NCI-H774 (cell line): ENCODE measurements at regions not wholly inside any gene's neighbourhood (a gene's known extent, or its start where the extent isn't known, plus 50 kb on each side); places are given as distances from the start of the nearest gene placed in this dataset.

ENCODE experiments used
- DNase-seq: peaks from one replicate; lab custom pipeline; 2025; lab: John Stamatoyannopoulos, UW

GRCh38 chr5:125695996-125696655, 727.1 kb upstream of the GRAMD2B start:
- DNase-seq, result no peak

DNA sequence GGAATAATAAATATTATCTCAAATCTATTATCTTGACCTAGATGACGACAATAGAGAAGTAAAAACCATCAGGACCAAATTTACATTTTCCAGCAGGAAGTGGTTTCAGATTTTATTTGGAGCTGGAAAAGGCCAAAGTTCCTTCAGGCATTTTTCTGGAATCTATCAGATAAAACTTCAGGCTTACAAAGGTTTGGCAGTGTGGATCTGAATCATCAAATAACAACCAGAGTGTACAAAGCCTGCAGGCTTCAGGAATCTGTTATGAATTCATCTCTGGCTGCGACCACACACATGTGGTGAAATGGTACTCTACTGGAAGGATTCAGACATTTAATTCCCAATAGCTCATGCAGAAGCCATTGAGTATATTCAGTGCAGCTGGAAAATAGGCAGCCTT, 726.4 kb upstream of the GRAMD2B start:
- no peak for DNase-seq

DNA sequence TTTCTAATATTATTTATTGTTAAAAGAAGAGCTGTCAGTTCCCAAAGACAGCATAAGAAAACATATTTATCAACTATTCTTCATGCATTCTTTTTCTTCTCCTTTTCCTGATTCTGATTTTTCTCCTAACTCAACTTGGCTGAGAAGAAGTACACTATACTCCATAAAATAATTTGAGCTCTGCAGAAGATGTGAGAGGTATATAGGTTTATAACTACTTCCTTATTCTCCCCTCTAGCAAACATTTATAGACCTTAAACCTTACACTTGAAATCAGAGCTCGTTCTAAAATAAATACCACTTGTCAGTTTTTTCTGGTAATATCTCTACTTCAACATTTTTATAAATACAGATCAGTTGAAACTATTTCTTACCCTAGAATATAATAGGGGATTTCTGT, 724.8 kb upstream of the GRAMD2B start:
- no peak for DNase-seq

DNA sequence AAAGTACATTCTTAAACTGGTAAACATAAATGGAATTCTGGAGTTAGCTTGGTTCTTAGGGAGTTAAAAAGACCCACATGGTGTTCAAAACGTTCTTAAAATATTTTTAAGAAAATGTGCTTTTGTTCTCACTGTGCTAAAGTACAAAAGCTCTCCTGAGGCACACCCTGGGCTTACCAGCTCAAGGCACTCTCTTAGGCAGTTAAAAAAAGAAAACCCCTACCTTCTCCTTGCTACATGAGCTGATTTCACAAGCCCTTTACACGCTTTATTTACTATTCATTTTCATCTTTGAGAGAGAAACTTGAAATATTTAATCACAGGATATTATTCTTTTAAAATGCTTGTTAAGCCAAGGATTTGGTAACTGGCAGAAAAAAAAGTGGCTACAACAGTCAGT, 723.3 kb upstream of the GRAMD2B start:
- DNase-seq, result no peak

DNA sequence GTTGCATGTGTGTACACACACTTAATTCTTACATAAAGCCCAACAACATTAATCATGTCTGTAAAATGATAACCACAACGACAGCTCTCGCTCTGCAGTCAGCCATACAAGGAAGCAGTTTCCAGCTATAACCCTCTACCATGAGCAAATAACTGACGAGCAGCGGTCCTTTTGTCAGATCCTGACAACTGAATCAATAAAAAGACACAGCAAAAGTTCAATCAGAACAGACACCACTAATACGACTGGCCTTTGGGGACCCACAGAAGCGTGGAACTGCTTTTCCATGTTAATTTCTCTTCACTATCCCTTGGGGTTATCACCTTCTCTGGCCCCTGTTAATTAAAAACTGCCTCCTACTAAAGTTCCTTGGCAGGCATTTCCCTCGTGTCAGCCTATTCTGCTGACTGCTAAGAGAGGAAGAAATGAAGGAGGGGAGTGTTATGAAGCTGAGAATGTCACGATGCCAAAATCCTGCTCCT, 722.8 kb upstream of the GRAMD2B start:
- peak; percentile 69 for DNase-seq

DNA sequence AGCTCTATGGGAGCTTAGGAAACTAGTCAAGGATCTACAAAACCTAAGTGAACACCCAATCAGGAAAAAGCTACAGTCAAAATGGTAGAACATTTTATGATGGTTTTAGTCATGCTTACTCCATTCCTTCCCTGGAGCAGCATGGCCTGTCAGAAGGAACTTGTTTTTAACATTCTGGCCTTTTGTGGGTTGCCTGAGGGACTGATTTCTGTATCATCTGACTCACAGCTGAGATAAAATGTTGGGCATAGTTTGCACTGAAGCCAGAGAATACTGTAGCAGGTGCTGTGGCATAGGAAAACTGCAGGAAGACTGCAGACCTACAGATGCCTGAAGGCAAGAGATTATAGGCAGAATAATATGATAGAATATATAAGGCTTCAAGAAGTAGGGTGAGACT, 719.6 kb upstream of the GRAMD2B start:
- no peak for DNase-seq

DNA sequence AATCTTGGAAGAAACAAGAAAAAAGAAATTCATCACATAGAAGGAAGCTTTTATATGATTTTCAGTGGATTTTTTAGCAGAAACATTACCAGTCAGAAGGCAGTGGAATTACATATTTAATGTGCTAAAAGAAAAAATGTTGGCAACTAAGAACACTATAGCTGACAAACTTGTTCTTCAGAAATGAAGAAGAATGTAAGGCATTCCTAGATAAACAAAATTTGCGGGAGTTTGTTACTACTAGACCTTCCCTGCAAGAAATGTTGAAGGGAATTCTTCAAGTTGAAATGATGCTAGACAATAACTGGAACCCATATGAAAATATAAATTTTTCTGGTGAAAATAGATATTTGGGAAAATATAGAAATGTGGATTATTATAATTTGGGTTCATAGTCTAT, 718.3 kb upstream of the GRAMD2B start:
- no peak for DNase-seq

DNA sequence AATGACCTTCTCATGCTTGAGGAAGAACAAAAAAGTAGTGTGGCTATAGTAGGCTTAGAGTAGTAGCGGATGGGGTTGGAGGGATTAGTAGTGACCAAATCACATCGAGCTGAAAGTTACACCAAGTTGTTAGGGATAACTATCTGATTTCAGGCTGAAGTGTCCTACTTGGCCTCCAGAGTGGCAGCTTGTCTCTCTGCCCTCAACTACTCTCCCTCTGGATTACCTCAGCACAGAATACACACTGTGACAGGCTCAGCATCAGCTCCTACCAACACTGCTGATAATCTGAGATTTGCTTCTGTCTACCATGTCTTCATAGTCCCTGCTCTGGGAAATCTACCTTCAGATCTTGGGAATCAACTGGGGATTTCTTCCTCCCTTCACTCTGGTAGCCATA, 714.6 kb upstream of the GRAMD2B start:
- DNase-seq, result no peak

GRCh38 chr5:125710745-125711144, 712.5 kb upstream of the GRAMD2B start:
- no peak for DNase-seq

DNA sequence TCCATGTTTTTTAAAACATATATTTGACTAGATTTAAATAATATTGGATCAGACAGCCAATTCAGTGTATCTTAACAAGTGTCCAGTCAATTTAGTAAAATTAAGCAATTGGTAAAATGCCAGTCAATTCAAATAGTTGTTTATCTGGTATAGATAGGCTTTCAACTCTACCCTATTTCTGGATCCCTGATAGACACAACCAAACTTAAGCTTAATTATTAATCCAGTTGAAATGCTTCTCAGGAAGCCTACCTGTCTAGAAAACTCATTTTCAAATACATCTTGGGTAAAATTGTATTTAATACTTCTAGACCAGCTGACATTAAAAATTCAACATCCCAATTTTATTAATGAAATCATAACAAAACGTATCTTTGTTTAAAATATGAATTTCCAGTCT, 710.8 kb upstream of the GRAMD2B start:
- no peak for DNase-seq

- no peak for DNase-seq
Observed at GRCh38 chr5:125713109-125713805, 710.0 kb upstream of the GRAMD2B start.

DNA sequence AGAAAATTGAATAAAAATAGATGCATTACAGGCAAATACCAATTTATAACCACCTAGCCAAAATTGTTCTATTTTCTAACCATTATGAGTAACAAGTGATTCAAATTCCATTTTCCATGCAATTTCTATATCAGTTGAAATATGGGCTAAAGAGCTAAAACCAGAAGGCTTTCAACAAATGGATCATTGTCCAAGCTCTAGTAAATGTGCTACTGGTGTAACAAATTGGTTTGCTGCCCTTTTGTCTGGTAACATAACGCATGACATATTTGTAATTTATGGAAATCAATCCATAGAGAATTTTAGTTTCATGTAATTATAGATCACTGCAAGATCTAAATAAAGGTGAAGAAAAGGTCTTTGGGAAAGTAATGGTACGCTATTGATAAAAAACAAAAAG, 708.0 kb upstream of the GRAMD2B start:
- no peak for DNase-seq

- DNase-seq, result no peak
Observed at GRCh38 chr5:125717209-125717608, 706.0 kb upstream of the GRAMD2B start.

GRCh38 chr5:125719681-125720347, 703.4 kb upstream of the GRAMD2B start:
- DNase-seq, result peak; percentile 82

DNA sequence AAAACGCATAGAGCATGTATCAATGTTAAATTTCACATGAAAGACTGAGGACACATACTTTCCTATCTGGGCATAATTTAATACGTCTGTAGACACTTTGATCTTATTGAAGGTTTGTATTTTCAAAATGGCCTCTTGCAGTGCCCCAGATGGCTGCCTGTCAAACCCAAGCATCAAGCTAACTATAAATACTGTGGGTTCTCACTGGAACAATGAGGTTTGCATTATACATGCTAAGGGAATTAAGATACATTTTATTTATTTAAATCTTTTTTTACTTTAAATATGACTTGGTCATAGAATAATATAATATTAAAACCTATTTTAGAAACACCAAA, 702.9 kb upstream of the GRAMD2B start:
- DNase-seq, result no peak

DNA sequence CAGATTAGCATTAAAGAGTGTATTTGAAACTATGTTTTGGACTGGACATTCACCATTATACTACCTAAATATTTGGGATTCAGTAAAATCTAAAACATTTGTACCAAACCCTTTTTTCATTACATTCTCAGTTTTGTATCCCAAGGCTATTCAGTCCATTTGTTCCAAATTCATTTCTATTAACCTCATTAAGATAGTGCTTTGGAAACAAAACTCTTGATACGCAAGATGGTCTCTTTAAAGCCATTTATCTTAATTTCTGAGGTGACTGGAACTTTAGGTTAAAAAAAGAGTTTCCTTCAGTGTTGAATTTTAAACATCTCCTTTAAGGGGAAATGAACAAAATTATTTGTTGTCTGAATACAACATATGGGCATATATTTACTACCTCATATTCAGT, 702.5 kb upstream of the GRAMD2B start:
- DNase-seq, result no peak

GRCh38 chr5:125722550-125722949, 700.7 kb upstream of the GRAMD2B start:
- DNase-seq, result no peak

GRCh38 chr5:125725691-125726090, 697.5 kb upstream of the GRAMD2B start:
- no peak for DNase-seq

GRCh38 chr5:125743939-125744338, 679.3 kb upstream of the GRAMD2B start:
- no peak for DNase-seq

- no peak for DNase-seq
Observed at GRCh38 chr5:125746917-125747316, 676.3 kb upstream of the GRAMD2B start.

GRCh38 chr5:125750147-125750860, 672.9 kb upstream of the GRAMD2B start:
- DNase-seq, result no peak

- no peak for DNase-seq
Observed at GRCh38 chr5:125750861-125751186, 672.4 kb upstream of the GRAMD2B start.

- DNase-seq, result no peak
Observed at GRCh38 chr5:125756456-125756855, 666.8 kb upstream of the GRAMD2B start.
